Upper lobe of left lung (tissue), 6 donors: ENCODE measurements at regions not wholly inside any gene's neighbourhood (a gene's known extent, or its start where the extent isn't known, plus 50 kb on each side); places are given as distances from the start of the nearest gene placed in this dataset.
"Not testable (repeated sequence)": the region's sequence is repeated elsewhere in the genome, so short reads cannot be mapped to it uniquely, and the experiment has no call there.

Experiments used
- ATAC-seq, 2 donors: fragments of 200-7000 bp; cut with Tn5 transposase; one replicate each; pipeline ENCODE4 v1.9.1; 2022; ENCODE audit warnings: mild to moderate bottlenecking in 2 of 2, moderate library complexity in 2 of 2; ENCODE audit not compliant: low FRiP score in 2 of 2
- DNase-seq, 2 donors: peaks; one replicate each; pipeline ENCODE4 v3.0.0-alpha.2; 2019 to 2020
- H3K27ac ChIP-seq, 4 donors: fragments of 200-600 bp; sonication (generic); one replicate each; pipeline ENCODE4 v1.5.1; 2016 to 2019
- H3K27me3 ChIP-seq, 4 donors: fragments of 200-600 bp; sonication (generic); one replicate each; pipeline ENCODE4 v1.5.1; 2017 to 2019
- H3K36me3 ChIP-seq, 4 donors: fragments of 200-600 bp; sonication (generic); one replicate each; pipeline ENCODE4 v1.5.1; 2016 to 2019
- H3K4me1 ChIP-seq, 4 donors: fragments of 200-600 bp; sonication (generic); one replicate each; pipeline ENCODE4 v1.5.1; 2018 to 2019
- H3K4me3 ChIP-seq, 4 donors: fragments of 200-600 bp; sonication (generic); one replicate each; pipeline ENCODE4 v1.5.1; 2017 to 2019; ENCODE audit warnings: mild to moderate bottlenecking in 2 of 4, moderate library complexity in 1 of 4
- H3K9me3 ChIP-seq, 4 donors: fragments of 200-600 bp; sonication (generic); one replicate each; pipeline ENCODE4 v1.5.1; 2018 to 2019
- EP300 ChIP-seq, 4 donors: sonication (generic); formaldehyde crosslinking; IDR thresholded peaks; one replicate each; pipeline ENCODE4 v1.5.1; 2017; ENCODE audit warnings: antibody characterized with exemption in 4 of 4, control low read depth in 2 of 4
- POLR2A ChIP-seq, 4 donors: fragments of 450-650 bp; IDR thresholded peaks; one replicate each; pipeline ENCODE4 v1.5.1; 2016 to 2017; ENCODE audit warnings: antibody characterized with exemption in 4 of 4, mild to moderate bottlenecking in 2 of 4
- POLR2AphosphoS5 ChIP-seq, 2 donors: sonication (generic); formaldehyde crosslinking; IDR thresholded peaks; one replicate each; pipeline ENCODE4 v1.5.1; 2017; ENCODE audit warnings: antibody characterized with exemption in 2 of 2
- WGBS, 2 donors: methylation state at CpG; one replicate each; pipeline ENCODE4 v1.1.5; 2017 to 2018; 5-methylcytosine and 5-hydroxymethylcytosine counted together
- TF ChIP-seq, protein P1 (sequence below), 6 experiments: fragments of 450-650 bp in 4 of 6; fragments of 200-600 bp in 2 of 6; sonication (generic) in 2 of 6; IDR thresholded peaks; one replicate each; pipeline ENCODE4 v1.5.1; 2016 to 2019; ENCODE audit warnings: antibody characterized with exemption in 6 of 6
- donor health status: DM: no; HTN: no; CAD: no; lungs with moderate emphysema.
- donor health status: DM: no; HTN: yes; CAD: no; lungs with severe emphysema.

DNA sequence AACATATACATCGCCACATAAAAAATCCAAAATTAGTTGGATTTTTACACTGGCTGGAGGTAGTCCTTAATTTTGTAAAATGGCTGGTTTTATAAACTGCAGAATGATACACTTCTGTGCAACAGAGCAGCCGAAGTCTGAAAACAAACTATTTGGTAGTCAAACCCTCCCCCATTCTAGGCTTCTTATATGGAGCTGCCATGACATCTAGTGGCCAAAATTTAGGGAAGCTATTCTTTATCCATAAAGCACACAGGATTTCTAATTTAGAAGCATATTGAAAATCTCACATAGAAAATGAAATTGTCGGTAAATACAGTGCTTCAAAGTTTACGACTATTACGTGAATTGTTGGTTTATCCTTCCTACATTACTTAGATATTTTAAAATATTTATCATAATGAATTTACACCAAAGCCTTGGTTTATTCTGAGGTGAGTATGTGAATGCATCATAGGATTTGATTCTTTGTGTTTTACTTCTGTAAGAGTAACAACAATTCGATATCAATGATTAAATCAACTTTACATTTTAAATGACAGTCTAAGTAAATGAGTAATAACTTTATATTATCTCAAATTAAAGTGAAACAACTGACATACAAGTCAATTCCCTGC is 113.4 kb upstream of the FAM241A start:
- Histone ChIP-seq H3K36me3 (no peaks in the 10 kb centered on the region), H3K9me3 (no peaks in the 10 kb centered on the region), H3K4me1 (no peaks in the 10 kb centered on the region), H3K4me3 (no peak overlapping the region), H3K27me3 (no peaks in the 10 kb centered on the region), H3K27ac (no peak overlapping the region)
- WGBS, 2 donors: 15 to 17% methylated on average over 6 of the region's 6 CpGs
- TF ChIP-seq EP300 (IDR thresholded peaks at IDR 0.05) (no peak), POLR2A (IDR thresholded peaks at IDR 0.05) (no peak), POLR2AphosphoS5 (IDR thresholded peaks at IDR 0.05) (no peak)
- TF ChIP-seq, protein P1, sequence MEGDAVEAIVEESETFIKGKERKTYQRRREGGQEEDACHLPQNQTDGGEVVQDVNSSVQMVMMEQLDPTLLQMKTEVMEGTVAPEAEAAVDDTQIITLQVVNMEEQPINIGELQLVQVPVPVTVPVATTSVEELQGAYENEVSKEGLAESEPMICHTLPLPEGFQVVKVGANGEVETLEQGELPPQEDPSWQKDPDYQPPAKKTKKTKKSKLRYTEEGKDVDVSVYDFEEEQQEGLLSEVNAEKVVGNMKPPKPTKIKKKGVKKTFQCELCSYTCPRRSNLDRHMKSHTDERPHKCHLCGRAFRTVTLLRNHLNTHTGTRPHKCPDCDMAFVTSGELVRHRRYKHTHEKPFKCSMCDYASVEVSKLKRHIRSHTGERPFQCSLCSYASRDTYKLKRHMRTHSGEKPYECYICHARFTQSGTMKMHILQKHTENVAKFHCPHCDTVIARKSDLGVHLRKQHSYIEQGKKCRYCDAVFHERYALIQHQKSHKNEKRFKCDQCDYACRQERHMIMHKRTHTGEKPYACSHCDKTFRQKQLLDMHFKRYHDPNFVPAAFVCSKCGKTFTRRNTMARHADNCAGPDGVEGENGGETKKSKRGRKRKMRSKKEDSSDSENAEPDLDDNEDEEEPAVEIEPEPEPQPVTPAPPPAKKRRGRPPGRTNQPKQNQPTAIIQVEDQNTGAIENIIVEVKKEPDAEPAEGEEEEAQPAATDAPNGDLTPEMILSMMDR (IDR thresholded peaks at IDR 0.05): peak in 5 of 6 experiments; percentile 21 to 57 (median 45)
- DNase-seq (no peak), ATAC-seq (peak in 1 of 2 donors; percentile 62)

DNA sequence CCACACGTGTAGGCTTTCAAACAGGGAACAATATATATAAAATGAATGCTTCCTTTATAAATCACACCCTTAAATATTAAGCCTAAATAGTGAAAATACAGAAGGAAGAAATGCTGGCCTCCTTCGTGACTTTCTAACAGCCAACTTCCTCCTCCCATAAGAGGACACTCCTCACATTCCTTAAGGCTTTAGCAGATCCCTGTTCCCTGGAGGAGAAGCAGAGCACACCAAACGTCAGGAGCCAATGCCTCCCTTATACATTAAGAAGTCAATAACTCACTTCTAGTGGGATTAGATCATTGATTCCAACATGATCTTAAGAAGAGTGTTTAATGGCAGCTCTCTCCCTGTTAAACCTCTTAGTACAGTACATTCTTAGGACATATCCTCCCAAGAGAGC is 108.4 kb upstream of the FAM241A start:
- 18 to 26% methylated on average over 3 of the region's 3 CpGs for WGBS, 2 donors
- H3K36me3 ChIP-seq: no peaks in the 10 kb centered on the region

DNA sequence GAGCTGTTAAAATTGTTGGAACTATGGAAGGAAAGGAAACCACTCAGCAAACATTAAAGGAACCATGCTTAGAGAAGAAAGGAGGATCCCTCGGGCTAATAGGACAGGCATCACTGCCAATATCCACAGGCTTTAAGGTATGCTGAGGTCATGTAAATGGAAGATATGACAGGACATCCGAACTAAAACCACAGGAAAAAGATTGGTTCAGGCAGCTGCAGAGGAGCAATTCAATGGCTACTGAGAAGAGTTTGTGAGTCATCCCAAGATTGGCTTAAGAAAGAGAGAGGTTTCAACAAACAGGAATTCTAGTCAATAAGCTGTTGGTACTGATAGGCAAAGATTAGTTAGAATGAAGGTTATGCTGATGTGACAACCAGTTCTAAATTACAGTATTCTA is 106.4 kb upstream of the FAM241A start:
- 78 to 82% methylated on average over 2 of the region's 2 CpGs for WGBS, 2 donors
- no peak for ATAC-seq
- Histone ChIP-seq H3K9me3 (no peaks in the 10 kb centered on the region), H3K27ac (no peak overlapping the region), H3K27me3 (no peaks in the 10 kb centered on the region), H3K36me3 (no peaks in the 10 kb centered on the region), H3K4me1 (no peaks in the 10 kb centered on the region), H3K4me3 (no peak overlapping the region)
- no peak for TF ChIP-seq EP300 (IDR thresholded peaks at IDR 0.05)
- no peak for TF ChIP-seq POLR2A (IDR thresholded peaks at IDR 0.05)
- no peak for TF ChIP-seq POLR2AphosphoS5 (IDR thresholded peaks at IDR 0.05)
- TF ChIP-seq, protein P1 (IDR thresholded peaks at IDR 0.05): no peak
- no peak for DNase-seq

More for the DNA sequence above, 108.4 kb upstream of the FAM241A start:
- no peaks in the 10 kb centered on the region for H3K4me1 ChIP-seq
- no peaks in the 10 kb centered on the region for H3K27me3 ChIP-seq
- TF ChIP-seq POLR2A (IDR thresholded peaks at IDR 0.05): no peak
- no peak for TF ChIP-seq POLR2AphosphoS5 (IDR thresholded peaks at IDR 0.05)
- no peak for TF ChIP-seq EP300 (IDR thresholded peaks at IDR 0.05)
- TF ChIP-seq, protein P1 (IDR thresholded peaks at IDR 0.05): no peak
- no peak overlapping the region for H3K4me3 ChIP-seq
- ATAC-seq (no peak), DNase-seq (no peak)
- no peaks in the 10 kb centered on the region for H3K9me3 ChIP-seq
- H3K27ac ChIP-seq: no peak overlapping the region

DNA sequence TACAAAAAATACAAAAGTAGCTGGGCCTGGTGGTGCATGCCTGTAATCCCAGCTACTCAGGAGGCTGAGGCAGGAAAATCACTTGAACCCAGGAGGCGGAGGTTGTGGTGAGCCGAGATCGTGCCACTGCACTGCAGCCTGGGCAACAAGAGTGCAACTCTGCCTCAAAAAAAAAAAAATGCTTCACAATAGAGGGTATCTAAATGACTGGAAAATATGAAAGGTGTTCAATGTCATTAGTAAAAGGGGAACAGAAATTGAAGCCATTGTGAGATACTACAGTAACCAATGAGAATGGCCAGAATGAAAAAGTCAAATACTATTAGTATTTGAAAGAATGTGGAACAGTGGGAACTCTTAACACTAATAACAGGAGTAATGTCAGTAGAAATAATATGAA is 96.1 kb upstream of the FAM241A start:
- H3K27me3 ChIP-seq, H3K36me3 ChIP-seq, H3K4me1 ChIP-seq, ATAC-seq, H3K27ac ChIP-seq, H3K4me3 ChIP-seq, H3K9me3 ChIP-seq, DNase-seq: not testable (repeated sequence)
- WGBS, 2 donors: 89 to 94% methylated on average over 3 of the region's 3 CpGs

DNA sequence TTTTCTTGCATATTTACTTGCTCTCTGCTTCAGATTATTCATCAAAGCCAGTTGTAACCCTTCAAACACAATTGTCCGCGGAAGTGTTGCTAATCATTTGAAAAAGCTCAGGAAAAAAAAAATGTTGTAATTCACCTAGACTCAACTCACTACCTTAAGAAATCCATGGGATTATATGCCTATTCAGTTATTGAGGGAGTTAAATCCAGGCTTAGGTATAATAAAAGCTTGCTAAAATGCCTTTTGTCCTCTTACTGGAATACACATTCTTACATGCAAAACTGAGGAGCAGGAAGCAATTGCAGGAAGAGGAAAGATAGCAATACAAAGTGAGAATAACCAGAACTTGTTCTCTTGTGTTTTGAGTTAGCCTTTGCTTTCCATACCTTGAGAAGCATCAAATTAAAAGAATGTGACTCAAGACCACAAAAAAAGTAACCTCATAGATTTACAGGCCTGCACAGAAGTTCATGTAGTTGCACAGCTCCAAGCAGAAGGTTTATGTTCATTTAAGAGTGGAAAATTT is 91.4 kb upstream of the FAM241A start:
- no peak overlapping the region for H3K27ac ChIP-seq
- H3K9me3 ChIP-seq: no peaks in the 10 kb centered on the region
- DNase-seq (no peak), ATAC-seq (no peak)
- H3K27me3 ChIP-seq: no peaks in the 10 kb centered on the region
- WGBS, 2 donors: 86 to 91% methylated on average over 2 of the region's 2 CpGs
- H3K36me3 ChIP-seq: no peaks in the 10 kb centered on the region
- H3K4me1 ChIP-seq: no peaks in the 10 kb centered on the region
- no peak overlapping the region for H3K4me3 ChIP-seq
- TF ChIP-seq, protein P1 (IDR thresholded peaks at IDR 0.05): no peak
- no peak for TF ChIP-seq POLR2A (IDR thresholded peaks at IDR 0.05)
- TF ChIP-seq POLR2AphosphoS5 (IDR thresholded peaks at IDR 0.05): no peak
- no peak for TF ChIP-seq EP300 (IDR thresholded peaks at IDR 0.05)
